ENCODE measurements at regions not wholly inside any gene's neighbourhood (a gene's known extent, or its start where the extent isn't known, plus 50 kb on each side); places are given as distances from the start of the nearest gene placed in this dataset.
A peak's percentile ranks its signal among the peaks of the same experiment; 100 is the strongest.

DNA sequence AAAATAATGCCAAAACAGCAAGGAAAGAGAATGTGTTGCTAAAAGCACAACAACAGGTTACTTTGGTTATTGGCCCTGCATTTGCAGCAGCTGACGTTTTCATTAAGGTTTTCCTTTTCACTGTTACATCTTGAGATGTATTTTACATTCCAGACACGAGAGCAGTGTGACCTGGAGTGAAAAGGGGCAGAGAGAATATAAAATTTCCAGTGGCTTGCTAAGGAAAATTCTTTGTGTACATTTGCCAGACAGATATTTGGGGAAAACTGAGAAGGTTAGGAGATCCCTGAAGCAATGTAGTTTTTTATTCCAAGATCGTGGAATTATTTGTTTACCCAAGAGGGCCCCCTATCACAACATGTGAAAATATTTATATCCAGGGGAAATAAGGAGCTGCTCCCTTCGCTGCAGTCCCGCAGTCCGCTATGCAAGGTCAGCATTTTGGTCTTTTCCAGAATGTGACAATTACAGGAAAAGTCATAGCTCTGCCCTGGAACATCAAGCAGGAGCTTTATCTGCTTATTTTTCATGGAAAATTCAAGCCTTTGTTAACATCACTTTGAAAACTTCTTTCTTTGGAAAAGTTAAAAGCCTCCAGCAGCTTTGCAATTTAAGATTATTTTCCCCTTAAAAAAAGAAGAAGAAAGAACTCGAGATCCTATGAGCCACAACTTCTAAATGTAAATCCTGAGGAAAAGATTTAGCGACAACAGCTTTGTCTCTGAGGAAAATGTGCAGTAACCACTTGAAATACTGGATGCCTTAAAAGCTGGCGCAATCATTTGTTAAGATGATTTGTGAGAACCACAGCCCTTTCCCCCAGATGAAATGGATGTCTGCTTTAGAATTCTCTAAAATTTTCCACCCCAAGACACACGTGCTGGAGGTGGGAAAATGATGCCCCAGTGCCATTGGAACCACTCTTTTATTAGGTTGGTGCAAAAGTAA lies 256.4 kb upstream of the TPM1 start:
- no peak for DNase-seq (ENCODE audit: low read depth)
- TF ChIP-seq CTCF (IDR thresholded peaks at IDR 0.05; ENCODE audit: insufficient read depth, low read depth, low read length, missing control alignments) = no peak
- H3K4me3 ChIP-seq (ENCODE audit: low read depth, low read length) = no peak overlapping the region

DNA sequence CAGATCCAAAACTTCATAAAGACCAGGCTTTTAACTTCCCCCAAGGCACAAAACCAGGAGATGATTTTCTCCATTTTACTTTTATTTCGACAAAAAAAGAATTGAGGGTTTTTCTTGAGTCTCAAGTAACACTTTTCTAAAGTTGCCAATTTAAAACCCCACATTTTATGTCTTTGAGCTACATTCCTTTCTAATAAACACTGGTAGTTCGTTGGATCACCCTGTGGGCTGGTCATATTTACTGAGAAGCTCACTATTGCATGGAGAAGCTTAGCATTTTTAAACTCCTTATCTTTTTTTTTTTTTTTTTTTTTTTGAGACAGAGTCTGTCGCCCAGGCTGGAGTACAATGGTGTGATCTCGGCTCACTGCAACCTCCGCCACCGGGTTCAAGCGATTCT lies 255.1 kb upstream of the TPM1 start:
- no peak overlapping the region for H3K4me3 ChIP-seq (ENCODE audit: low read depth, low read length)
- no peak for DNase-seq (ENCODE audit: low read depth)
- TF ChIP-seq CTCF (IDR thresholded peaks at IDR 0.05; ENCODE audit: insufficient read depth, low read depth, low read length, missing control alignments) = no peak

- no peak overlapping the region for H3K4me3 ChIP-seq (ENCODE audit: low read depth, low read length)
- TF ChIP-seq CTCF (IDR thresholded peaks at IDR 0.05; ENCODE audit: insufficient read depth, low read depth, low read length, missing control alignments) = no peak
- no peak for DNase-seq (ENCODE audit: low read depth)
Observed at GRCh38 chr15:62788224-62788623, 254.3 kb upstream of the TPM1 start.

DNA sequence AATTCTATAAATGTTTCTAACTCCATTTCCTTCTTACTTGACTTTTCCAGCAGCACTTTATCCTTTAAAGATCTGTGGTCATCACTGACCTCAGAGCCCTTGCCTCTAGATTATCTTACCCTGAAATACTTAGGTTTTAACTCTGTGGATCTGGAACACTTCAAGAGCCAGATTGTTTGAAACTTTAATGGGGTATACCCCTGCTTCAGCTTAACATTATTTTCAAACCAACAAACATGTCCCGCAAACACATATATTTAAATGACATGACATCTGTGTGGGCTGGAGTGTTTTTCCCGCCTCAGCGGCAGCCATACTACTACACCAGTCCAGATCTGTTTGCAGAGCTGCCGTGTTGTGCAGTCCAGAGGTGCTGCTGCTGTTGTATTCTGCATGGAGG lies 252.0 kb upstream of the TPM1 start:
- H3K4me3 ChIP-seq (ENCODE audit: low read depth, low read length) = no peak overlapping the region
- DNase-seq (ENCODE audit: low read depth) = no peak
- no peak for TF ChIP-seq CTCF (IDR thresholded peaks at IDR 0.05; ENCODE audit: insufficient read depth, low read depth, low read length, missing control alignments)

DNA sequence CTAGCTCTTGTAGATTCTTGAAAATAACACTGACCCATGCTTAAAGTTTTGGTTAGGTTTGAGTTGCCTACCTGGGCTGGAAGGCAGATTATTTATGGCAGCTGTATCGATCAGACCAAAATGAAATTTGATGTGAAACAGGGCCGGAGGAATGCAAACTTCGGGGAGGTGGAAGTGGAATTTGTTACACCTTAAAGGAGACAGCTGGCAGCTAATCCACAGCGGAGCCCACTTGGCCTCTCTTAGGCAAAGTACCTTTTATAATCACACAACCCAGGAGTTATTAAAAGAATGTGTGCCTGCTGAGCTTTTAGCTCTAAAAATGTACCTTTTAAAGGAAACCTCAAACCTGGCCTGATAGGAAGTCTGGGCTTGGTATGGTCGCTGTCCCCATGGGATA lies 250.9 kb upstream of the TPM1 start:
- DNase-seq (ENCODE audit: low read depth) = no peak
- no peak overlapping the region for H3K4me3 ChIP-seq (ENCODE audit: low read depth, low read length)
- TF ChIP-seq CTCF (IDR thresholded peaks at IDR 0.05; ENCODE audit: insufficient read depth, low read depth, low read length, missing control alignments) = no peak

GRCh38 chr15:62792986-62793751 lies 249.4 kb upstream of the TPM1 start:
- peak; percentile 10 for DNase-seq (ENCODE audit: low read depth)
- no peak for TF ChIP-seq CTCF (IDR thresholded peaks at IDR 0.05; ENCODE audit: insufficient read depth, low read depth, low read length, missing control alignments)
- no peak overlapping the region for H3K4me3 ChIP-seq (ENCODE audit: low read depth, low read length)
